ENCODE measurements at regions not wholly inside any gene's neighbourhood (a gene's known extent, or its start where the extent isn't known, plus 50 kb on each side); places are given as distances from the start of the nearest gene placed in this dataset.

DNA sequence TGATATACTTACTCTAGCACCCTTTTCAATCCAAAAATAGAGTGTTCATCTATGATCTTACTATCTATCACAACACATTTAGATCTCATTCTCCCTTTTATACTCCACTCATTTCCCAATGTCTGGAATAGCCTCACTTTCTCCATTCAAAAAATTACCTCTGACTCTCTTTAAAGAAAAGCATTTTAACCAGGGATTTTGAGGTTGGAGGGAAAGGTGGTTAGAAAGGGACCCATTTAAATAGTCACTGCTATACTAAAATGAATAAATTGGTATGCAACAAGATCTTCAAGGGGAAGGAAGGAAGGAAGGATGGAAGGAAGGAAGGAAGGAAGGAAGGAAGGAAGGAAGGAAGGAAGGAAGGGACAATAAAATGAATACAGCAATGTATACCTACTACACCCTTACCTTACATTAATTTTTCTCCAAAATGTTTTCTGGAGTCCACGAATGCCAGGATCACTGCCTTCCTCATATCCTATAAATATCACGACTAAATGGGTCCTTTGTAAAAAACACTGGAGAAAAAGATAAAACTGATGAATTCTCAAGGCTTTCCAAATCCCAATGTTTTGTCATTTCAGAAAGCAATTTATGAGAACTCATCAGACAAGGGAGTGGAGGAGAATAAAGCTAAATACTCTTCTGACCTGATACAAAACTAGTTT is 202.7 kb downstream of the ZEB2 start:
- Histone ChIP-seq H3K9ac (ENCODE audit: low read length) (no peak overlapping the region), H3K27ac (ENCODE audit: low read depth, low read length) (no peak overlapping the region), H3K4me2 (ENCODE audit: low read depth, low read length, poor library complexity, severe bottlenecking) (no peak overlapping the region), H3K9me3 (ENCODE audit: insufficient read depth, low read length) (peaks cover 10% of the 10 kb centered on the region; the same call in 1 of the 2 replicates), H3K4me3 (ENCODE audit: insufficient read depth, low read length, poor library complexity, severe bottlenecking) (no peak overlapping the region), H2AFZ (ENCODE audit: low read depth, low read length, severe bottlenecking) (no peak overlapping the region), H3K27me3 (ENCODE audit: low read length) (no peaks in the 10 kb centered on the region), H3K36me3 (ENCODE audit: low read length) (peaks cover 10% of the 10 kb centered on the region; the same call in 1 of the 2 replicates), H3F3A (ENCODE audit: insufficient read depth) (no peaks in the 10 kb centered on the region), H3K9me2 (replicated peaks; ENCODE audit: insufficient read depth, low read length) (no peaks in the 10 kb centered on the region), H4K20me1 (ENCODE audit: low read depth, low read length) (no peaks in the 10 kb centered on the region), H3K79me2 (ENCODE audit: insufficient read depth, low read length) (peaks cover 51% of the 10 kb centered on the region)
- TF ChIP-seq EZH2phosphoT487 (conservative IDR thresholded peaks at IDR 0.05; ENCODE audit: low read length) = no peak
- TF ChIP-seq, protein P1, sequence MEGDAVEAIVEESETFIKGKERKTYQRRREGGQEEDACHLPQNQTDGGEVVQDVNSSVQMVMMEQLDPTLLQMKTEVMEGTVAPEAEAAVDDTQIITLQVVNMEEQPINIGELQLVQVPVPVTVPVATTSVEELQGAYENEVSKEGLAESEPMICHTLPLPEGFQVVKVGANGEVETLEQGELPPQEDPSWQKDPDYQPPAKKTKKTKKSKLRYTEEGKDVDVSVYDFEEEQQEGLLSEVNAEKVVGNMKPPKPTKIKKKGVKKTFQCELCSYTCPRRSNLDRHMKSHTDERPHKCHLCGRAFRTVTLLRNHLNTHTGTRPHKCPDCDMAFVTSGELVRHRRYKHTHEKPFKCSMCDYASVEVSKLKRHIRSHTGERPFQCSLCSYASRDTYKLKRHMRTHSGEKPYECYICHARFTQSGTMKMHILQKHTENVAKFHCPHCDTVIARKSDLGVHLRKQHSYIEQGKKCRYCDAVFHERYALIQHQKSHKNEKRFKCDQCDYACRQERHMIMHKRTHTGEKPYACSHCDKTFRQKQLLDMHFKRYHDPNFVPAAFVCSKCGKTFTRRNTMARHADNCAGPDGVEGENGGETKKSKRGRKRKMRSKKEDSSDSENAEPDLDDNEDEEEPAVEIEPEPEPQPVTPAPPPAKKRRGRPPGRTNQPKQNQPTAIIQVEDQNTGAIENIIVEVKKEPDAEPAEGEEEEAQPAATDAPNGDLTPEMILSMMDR (IDR thresholded peaks at IDR 0.05; ENCODE audit: insufficient read depth, low read length, poor library complexity, severe bottlenecking) = no peak

DNA sequence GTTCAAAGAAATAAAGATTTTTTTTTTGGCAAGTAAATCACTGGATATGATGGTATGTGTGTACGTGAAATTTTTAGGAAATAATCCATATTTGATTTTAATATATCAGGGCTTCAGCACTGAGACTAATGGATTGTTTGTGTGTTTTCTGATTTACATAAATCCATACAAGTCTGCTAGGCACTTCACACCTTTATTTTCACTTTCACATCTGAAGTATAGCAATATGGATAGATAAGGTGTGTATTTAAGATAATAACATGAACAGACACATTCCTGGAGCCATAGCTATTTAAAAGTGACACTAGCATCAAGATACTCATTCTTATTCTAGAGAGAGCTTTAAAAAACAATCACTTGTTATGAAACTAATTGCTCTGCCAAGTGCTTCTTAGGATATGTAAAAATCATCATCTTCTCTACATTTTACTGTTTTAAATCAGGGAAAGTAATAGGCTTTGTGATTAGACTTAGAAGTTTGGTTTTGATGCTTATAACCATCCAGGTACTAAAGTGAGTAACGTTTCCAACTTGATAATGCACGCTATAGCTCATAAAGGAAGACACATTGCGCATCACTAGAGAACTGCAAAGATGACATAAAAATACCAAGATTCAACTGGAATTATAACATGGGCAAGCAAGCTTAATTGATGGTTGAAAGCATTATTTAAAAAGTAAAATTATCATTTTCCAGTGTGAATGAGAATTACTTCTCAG is 208.9 kb downstream of the ZEB2 start:
- Histone ChIP-seq H3K9ac (ENCODE audit: low read length) (no peak overlapping the region), H2AFZ (ENCODE audit: low read depth, low read length, severe bottlenecking) (no peak overlapping the region), H3K36me3 (ENCODE audit: low read length) (peaks cover 18% of the 10 kb centered on the region), H4K20me1 (ENCODE audit: low read depth, low read length) (no peaks in the 10 kb centered on the region), H3K9me2 (replicated peaks; ENCODE audit: insufficient read depth, low read length) (no peaks in the 10 kb centered on the region), H3K27ac (ENCODE audit: low read depth, low read length) (no peak overlapping the region), H3K4me3 (ENCODE audit: insufficient read depth, low read length, poor library complexity, severe bottlenecking) (no peak overlapping the region), H3K4me2 (ENCODE audit: low read depth, low read length, poor library complexity, severe bottlenecking) (no peak overlapping the region), H3F3A (ENCODE audit: insufficient read depth) (0 out of 2 replicates have a peak, but pooled peaks cover 6% of the 10 kb centered on the region), H3K27me3 (ENCODE audit: low read length) (no peaks in the 10 kb centered on the region), H3K79me2 (ENCODE audit: insufficient read depth, low read length) (peaks cover 44% of the 10 kb centered on the region), H3K9me3 (ENCODE audit: insufficient read depth, low read length) (peaks cover 18% of the 10 kb centered on the region; the same call in 1 of the 2 replicates)
- TF ChIP-seq EZH2phosphoT487 (conservative IDR thresholded peaks at IDR 0.05; ENCODE audit: low read length) = no peak
- TF ChIP-seq, protein P1 (IDR thresholded peaks at IDR 0.05; ENCODE audit: insufficient read depth, low read length, poor library complexity, severe bottlenecking) = no peak

DNA sequence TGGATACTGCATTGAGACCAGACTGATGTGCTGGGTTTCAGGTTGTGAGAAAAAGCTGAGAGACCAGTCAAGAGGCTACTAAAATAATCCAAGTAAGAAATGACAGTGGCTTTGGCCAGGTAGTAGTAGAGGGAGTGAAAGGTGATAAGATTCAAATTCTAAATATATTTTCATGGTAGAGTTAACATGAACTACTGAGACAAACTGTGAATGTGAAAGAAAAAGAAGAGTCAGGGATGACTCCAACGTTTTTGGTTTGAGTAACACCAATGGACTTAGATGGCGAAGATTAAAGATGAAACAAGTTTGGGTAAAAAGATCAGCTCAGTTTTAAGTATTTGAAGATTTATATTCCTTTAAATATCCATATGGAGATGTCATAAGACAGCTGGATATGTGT is 209.4 kb downstream of the ZEB2 start:
- no peak overlapping the region for H3K4me3 ChIP-seq (ENCODE audit: insufficient read depth, low read length, poor library complexity, severe bottlenecking)
- TF ChIP-seq, protein P1 (IDR thresholded peaks at IDR 0.05; ENCODE audit: insufficient read depth, low read length, poor library complexity, severe bottlenecking) = no peak
- no peak for TF ChIP-seq EZH2phosphoT487 (conservative IDR thresholded peaks at IDR 0.05; ENCODE audit: low read length)

More for the DNA sequence above, 209.4 kb downstream of the ZEB2 start:
- Histone ChIP-seq H2AFZ (ENCODE audit: low read depth, low read length, severe bottlenecking) (no peak overlapping the region), H3K4me2 (ENCODE audit: low read depth, low read length, poor library complexity, severe bottlenecking) (no peak overlapping the region), H3K27me3 (ENCODE audit: low read length) (no peaks in the 10 kb centered on the region), H3K36me3 (ENCODE audit: low read length) (peaks cover 22% of the 10 kb centered on the region), H3K27ac (ENCODE audit: low read depth, low read length) (no peak overlapping the region), H3K79me2 (ENCODE audit: insufficient read depth, low read length) (peaks cover 43% of the 10 kb centered on the region), H3K9ac (ENCODE audit: low read length) (no peak overlapping the region), H3K9me3 (ENCODE audit: insufficient read depth, low read length) (peaks cover 18% of the 10 kb centered on the region; the same call in 1 of the 2 replicates), H3K9me2 (replicated peaks; ENCODE audit: insufficient read depth, low read length) (no peaks in the 10 kb centered on the region), H4K20me1 (ENCODE audit: low read depth, low read length) (no peaks in the 10 kb centered on the region), H3F3A (ENCODE audit: insufficient read depth) (0 out of 2 replicates have a peak, but pooled peaks cover 6% of the 10 kb centered on the region)

All from SU-DHL-6 (cell line).